ENCODE measurements at regions not wholly inside any gene's neighbourhood (a gene's known extent, or its start where the extent isn't known, plus 50 kb on each side); places are given as distances from the start of the nearest gene placed in this dataset.

DNA sequence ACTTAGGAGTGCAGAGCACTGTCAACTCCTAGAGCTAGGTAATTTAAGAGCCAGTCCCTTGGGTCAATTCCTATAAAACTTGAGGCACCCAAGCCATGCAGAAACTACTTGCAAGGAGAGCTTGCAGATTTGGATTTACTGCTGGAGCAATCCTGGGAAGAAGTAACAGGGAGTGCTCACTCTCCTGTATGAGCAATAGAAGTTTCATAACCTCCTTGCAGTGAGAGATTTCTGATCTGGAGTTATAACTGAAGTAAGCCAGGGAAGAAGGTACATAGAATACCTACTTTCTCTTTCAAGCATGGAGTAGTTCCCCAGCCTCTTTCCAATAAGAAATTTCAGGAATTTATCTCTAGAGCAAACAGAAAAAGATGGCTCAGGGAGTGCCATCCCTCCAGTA lies 650.1 kb upstream of the USP15 start:
- no peak for DNase-seq

DNA sequence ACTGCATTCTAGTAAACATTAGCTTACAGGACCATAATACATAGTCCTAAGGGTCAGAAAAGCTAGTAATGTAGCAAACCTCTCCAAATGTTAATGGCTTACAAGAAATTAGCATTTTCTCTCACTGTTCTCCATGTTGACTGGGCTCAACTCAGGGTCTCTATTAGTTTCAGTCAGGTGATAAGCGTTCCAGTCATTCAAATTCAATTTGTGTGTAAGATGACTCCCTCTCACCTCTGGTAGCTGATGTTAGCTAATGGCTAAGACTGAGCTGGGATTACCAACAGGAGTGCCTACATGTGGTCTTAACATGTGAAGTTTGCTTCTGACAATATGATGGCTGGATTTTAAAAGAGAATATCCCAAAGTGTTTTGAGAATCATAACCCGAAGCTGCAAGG lies 630.5 kb upstream of the USP15 start:
- no peak for DNase-seq

DNA sequence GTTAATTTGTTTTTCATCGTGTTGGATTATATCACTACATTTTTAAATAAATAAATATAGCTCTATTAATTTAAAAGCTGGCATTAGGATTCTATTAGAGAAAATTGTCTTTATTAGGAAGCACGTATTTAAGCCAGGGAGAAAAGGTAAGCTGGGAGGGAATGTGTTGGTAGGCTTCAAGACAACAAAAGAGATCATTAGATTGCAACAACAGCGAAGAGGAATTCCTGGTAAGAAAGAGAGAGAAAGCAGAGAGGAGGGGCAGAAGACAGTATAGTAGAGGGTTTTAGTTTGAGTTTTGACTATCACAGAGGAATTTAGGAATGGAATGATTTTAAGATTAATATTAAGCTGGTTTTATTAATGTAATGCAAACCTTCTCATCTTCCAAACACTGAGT lies 613.6 kb upstream of the USP15 start:
- DNase-seq, result no peak

DNA sequence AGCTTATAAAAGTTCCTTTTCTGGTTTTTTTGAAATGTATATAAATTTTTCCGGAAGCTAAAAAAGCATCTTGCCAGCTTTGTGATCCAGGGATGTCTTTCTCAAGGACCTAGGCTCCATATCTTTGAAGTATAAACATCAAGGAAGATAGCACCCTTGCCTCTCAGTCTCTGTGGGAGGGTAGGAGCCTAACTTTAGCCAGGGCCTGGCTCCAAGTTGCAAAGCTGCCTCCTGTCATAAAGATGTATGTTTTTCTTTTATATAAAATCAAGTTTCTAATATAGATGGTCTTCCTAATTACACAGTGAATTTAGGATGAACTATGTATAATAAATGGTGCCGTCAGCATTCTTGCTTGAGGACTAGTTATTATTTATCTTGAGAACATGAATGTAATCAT lies 612.6 kb upstream of the USP15 start:
- no peak for DNase-seq

DNA sequence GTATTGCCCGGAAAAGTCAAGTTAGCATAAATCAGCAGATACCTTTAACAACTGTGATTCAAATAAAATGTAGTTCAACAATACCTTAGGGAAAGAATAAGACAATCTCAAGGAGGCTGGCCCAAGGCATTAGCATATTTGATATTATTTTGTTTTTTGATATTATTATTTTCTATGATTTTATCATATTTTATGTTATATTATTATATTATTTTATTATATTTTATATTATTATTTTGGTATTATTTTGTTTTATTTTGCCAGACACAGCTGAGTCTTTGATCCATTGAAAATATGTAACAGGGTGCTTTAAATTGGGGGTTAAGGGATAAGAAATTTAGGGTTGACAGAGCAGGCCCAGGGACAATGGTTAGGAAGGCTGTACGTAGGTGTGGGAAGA lies 607.9 kb upstream of the USP15 start:
- DNase-seq, result no peak

DNA sequence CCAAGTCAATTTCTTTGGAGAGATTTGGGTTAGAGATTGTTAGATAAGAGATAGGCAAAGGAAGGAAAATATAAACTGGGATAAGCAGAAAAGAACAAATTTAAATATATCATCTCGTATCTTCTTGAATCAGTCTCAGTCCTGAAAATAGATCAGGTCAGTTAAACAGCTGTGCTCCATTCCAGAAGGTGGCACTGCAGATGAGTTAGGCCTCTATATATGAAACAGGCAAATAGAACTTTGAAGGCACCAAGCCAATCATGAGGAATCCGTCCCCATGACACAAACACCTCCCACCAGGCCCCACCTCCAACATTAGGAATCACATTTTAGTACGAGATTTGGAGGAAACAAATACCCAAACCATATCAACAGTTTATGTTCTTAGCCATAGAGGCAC lies 605.5 kb upstream of the USP15 start:
- DNase-seq, result no peak

DNA sequence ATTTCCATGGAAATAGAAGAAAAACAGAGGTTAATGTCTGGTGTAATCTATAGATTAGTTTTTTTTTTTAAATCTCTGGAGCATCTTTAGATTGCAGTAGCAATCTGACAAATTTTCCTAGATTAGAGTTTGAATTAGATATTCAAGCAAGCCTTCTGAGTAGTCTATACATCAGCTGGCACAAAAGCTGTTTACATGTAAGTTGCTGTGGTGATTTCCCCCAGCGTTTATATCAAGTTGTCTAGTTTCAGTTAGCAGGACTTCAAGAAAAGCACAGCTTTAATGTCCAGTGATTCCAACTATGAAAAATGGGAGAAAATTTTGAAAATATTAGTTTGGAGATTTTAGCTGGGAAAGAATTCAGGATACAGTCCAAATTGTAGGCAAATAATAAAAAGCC lies 605.0 kb upstream of the USP15 start:
- DNase-seq, result no peak

DNA sequence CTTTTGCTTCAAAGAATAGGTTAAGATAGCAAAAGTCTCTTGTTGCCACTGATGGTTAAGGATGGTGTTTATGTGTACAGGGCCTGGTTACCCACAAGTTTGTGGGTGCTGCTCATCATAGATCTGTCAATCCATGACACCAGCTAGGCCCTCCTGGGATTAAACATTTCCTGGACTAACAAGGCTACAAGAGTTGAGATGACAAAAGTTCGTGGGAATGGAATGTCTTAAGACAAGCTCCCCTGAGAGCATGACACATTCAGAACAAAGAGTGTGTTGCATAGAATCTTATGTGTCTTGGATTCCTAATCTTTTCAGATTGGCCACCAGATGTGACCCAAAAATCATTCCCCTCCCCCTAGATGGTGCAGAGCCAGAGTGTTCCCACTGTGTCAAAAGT lies 592.5 kb upstream of the USP15 start:
- DNase-seq, result no peak

DNA sequence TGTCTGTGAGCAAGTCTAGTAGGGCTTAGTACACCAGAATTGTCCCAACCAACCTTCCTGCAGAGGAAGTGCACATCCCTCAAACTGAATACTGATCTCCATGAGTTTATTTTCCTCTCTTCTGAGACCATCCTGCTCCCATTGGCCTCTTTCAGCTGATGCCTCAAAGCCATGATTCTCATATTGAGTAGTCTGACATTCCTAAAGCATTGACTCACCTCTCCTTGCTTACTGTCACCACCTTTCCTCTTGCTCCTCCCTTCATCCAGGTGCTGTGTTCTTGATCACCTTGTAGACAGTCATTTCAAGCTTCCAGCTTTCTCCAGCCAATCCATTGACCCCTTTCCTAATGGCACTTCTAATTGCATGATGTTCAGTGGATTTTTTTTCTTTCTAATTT lies 583.7 kb upstream of the USP15 start:
- no peak for DNase-seq

DNA sequence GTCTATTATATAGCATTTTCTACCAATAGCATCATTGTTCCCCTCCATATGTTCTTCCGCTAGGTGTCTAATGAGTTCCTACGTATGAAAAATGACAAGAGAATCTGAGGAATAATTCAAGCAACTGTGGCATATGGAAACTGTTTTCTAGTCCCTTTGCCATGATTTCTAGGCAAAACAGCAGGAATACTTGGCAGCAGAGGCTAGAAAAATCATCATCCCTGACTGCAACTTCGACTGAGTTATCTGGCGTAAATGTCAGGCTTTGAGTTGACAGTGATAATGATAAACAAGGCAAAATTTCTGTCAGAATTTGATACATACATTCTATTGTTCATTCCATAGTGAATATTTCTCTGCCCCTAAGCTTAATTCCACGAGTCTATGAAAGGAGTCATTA lies 572.8 kb upstream of the USP15 start:
- DNase-seq, result no peak

DNA sequence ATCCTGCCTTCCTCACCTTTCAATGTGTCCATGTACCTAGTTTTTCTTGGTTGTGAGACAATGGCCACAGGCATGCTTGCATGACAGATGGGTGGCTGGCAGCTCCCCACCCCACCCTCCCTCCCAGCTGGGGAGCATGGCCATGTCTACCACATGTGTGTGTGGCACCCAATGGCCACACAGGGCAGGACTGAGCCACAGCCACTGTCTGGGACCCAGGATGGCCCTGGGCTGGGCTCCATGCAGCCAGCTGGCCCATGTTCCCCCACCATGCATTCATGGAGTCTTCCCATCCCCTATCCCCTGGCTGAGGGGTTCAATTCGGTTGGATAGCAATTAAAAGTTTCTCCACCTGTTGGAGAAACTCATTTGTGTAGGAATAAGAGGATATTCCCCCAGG lies 566.0 kb upstream of the USP15 start:
- DNase-seq, result no peak

DNA sequence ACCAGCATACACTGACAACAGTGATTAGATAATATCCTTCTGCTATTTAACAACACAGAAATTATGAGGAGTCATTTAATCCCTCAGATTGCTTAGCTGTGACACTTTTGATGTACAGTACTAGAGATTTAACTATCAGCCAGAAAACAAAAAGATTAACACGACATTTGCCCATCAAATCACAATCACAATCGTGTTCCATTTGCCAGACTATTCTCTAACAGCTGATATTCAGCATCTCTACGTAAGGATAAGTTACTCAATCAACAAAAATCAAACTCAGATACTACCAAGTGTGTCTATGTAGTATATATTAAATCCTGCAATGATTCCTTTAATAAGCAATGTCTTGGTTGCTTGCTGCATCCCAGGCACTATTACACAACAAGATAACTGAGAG lies 558.7 kb upstream of the USP15 start:
- DNase-seq, result no peak

DNA sequence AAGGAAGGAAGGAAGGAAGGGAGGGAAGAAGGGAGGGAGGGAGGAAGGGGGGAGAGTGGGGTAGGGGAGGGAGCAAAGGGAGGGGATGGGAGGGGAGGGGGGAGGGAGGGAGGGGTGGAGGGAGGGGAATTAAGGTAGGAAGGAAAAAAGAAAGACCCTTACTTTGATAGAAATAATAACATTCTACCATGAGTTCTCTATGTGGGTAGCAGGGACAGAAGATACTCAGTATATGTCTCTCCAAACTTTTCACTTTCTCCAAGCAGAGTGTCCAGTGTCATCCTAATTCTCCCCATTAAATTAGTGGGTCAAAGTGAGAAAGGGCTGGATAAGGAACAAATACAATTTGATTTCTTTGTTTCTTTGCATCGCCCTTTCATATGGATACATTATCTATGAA lies 553.4 kb upstream of the USP15 start:
- DNase-seq, result no peak

DNA sequence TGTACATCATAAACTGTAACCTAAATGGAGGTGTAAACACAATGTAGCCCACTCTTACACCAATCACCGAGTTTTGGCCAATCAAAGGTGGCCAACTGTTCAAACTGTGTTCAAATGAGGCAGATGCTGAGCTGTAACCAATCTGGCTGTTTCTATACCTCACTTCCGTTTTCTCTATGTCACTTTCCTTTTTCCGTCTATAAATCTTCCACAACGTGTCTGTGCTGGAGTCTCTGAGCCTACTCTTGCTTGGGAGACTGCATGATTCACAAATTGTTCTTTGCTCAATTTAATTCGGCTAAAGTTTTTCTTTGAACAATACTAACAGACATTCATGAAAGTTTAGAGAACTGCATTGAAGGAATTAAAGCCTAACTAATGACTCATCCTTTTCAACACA lies 547.1 kb upstream of the USP15 start:
- no peak for DNase-seq

DNA sequence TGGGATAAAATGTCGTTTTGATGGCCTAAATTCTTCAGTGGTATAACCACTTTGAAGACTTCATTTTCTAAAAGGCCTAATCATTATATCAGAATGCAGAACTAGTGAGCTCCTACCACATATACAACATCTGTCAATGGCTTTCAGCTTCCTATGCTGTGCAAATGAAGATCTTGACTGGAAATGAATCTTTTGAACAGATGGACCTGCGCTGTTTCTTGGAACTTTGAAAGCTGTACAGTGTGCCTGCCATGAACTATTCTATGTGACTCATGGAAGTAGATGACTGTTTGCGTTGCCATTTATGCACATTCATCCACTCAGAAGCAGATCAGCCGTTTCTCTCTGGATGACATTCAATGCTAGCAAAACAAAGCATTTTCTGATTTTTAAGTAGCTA lies 542.2 kb upstream of the USP15 start:
- DNase-seq, result no peak

DNA sequence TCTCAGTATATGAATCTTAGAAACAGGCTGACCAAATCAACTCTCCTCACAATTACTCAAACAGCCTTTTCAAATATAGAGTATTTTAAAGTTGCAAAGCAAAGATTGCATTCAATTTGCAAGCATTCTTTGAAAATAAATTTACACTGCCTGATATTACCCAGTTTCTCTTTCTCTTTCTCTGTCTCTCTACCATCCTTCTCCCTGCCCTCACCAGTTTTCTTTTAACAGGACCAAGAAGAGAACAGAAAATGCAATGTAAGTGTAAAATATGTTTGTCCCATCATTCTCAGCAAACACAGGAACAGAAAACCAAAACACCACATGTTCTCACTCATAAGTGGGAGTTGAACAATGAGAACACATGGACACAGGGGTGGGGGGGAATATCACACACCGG lies 520.3 kb upstream of the USP15 start:
- DNase-seq, result no peak

DNA sequence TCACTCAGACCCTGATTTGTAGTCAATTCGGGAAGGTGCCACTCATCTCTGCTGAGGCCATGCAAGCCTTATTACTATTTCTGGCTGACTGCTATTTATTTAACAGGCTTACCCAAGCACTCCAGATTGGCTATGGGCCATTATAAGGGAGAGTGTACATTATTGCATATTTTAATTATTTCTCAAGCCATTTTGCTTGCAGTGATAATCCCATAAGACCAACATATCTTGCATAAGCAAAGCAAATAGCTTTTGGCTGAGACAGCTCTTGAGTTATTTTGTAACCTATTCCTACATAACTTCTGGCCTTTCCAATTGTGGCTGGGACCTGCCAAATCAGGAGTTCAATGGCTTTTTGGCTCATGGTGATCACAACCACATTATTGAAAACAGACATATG lies 509.6 kb upstream of the USP15 start:
- no peak for DNase-seq

DNA sequence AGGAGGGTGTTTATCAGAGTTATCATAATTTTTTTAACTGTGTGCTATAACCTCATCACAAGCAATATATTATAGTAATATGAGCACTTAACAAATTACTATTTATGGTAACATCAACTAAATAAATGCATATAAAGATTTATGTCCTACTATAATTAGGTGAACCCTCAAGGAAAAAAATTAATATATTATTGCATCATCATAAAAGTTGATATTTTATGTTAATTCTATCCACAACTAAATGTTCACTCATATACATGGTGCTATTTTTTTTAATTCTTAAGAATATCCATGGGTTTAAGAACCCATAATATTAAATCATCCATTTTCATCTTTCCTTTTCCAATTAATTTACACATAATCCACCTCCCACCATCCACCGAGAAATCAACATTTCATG lies 506.0 kb upstream of the USP15 start:
- no peak for DNase-seq

DNA sequence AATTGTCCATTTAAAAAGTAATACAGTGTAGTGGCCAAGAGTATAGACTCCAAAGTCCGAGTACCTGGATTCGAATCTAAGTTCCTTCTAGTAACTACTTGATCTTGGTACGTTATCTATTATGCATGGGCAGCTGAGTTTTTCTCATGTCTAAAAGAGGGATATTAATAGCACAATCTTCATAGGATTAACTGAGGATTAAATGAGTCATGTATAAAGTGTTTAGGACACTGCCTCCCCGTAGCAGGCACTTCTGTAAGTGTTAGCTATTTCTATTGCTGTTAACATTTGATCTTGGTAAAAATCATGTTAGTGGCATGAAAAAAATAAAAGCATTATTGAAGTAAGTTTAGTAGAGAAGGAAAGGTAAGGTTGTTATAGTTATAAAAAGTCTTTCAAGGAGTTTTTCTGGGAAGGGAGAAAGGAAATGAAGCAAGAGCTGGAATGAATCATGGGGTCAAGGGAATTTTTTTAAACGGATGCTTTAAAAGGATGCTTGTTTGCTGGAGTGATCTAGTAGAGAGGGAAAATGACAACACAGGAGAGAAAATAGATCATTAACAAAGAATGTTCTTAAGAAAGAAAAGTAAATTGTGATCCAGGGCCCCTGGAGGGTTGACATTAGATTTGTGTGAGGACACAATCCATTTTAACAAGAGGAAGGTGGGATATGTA lies 502.2 kb upstream of the USP15 start:
- no peak for DNase-seq

DNA sequence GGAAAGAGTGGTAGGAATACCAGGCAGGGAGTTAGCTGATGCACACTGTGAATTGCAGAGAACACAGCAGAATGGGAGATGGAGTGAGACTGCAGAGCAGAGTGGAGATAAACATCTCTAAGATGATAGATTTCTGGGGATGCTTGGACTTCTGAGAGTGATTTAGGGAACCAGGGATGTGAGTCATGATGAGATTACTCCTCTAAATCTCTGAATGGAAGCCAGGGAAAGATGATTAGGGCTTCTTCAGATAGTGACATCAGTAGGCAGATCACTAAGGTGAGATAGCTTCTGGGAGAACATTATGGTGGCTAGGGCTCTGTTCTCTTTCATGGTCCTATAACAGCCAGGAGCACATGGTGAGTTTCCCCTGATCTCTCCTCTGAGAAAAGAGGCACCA lies 501.5 kb upstream of the USP15 start:
- DNase-seq, result no peak

DNA sequence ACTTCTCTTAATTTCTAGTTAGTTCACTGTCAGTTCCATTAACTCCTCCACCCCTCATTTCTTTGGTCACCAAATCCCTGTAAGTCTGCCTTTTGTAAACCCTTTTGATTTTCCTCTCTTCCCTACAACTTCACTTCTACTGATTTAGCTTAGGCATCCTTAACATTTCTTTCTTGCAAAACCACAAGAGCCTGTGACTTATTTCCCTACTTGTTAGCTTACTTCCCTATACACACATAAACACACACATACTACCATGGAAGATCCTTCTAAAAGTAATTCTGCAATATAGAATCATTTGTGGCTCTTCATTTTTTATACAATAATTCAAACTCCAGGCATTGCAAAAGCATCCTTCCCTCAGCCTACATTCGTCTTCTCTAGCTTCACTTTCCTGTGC lies 494.3 kb upstream of the USP15 start:
- DNase-seq, result no peak

DNA sequence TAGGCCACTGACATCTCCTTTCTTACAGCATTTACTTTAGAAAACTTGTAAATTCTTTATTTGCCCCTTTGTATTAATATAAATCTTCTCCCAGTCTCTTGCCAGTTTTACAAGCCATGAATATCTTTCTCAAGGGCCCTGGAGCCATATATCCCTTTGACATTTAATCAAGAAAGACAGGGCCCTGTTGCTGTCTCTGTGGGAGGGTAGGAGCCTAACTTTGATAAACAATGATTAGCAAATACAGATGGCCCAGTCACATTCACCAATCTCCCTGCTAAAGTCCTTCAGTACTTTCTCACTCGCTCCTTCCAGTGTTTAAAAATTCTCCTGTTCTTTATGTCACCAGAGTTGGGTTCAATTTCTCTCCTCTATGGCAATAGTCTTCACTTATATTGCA lies 479.8 kb upstream of the USP15 start:
- DNase-seq, result no peak

DNA sequence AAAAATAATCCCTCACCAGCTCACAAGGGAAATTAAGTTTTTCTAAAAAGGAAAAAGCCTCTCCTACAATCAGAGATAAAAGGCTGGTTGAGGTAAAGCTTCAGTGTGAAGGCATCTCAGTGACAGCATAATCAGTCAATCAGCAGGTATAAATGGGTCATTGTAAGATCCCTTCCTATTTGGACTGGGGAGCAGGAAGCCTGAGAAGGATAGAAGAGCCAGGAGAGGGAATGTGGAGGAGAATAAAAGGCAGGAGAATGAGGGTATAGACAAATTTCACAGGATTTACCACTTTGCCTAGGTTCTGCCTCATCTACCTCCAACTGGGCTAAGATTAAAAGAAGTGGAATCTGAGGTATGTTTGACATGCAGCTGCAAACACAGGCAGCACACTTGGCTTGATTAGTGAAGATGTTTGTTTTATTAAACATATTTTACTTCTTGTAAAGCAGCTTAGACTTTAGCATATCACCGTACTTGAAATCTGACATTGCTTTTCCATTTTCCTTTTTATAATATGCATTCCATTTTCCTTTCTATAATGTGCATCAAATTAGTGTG lies 479.1 kb upstream of the USP15 start:
- DNase-seq, result no peak

DNA sequence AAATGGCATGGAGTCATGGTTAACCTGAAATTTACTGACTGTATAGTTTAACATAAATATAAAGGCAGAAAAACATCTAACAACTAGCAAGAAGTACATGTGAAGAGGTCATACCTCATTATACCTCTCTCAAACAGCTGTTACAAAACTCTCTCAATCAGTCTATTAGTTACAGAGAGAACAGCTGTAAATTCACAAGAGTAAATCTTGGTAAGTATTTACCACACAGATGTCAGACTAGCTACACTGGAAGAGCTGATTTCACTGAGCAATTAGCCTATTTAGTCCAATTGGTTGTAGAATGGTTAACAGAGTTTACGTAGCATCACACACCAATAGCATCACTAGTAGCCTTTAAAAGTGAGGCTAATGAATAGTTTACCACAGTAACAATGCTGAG lies 463.4 kb upstream of the USP15 start:
- DNase-seq, result no peak

DNA sequence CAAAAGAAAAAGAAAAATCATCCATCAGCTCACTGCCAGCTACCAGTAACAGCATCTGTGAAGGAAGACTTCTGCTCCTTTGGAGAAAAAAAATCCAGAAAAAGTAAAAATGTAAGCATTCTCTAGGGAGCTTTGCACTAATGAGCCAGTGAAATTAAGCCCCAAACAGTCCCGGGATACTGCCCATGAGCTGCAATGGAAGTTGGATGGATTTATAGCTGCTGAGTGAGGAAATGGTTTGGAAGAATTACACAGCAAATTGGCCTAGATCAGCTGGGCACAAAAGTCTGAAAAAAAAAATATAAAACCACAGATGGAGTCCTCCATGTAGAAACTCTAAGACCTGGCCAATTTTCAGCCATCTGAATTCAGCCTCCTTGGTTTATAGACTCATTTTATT lies 462.9 kb upstream of the USP15 start:
- no peak for DNase-seq

Measured in left kidney (tissue), 1 donor.